Nephron progenitor cell (in vitro differentiated cells): ENCODE measurements at regions not wholly inside any gene's neighbourhood (a gene's known extent, or its start where the extent isn't known, plus 50 kb on each side); places are given as distances from the start of the nearest gene placed in this dataset.
A peak's percentile ranks its signal among the peaks of the same experiment; 100 is the strongest.
"Not testable (repeated sequence)": the region's sequence is repeated elsewhere in the genome, so short reads cannot be mapped to it uniquely, and the experiment has no call there.

Source experiments
- DNase-seq: peaks from one replicate; pipeline ENCODE4 v3.0.0; 2021
- H3K27ac Mint-ChIP-seq: 2 replicates; pipeline ENCODE4 v1.8.0; 2021; ENCODE audit warnings: mild to moderate bottlenecking, moderate library complexity, mixed read lengths
- H3K27me3 Mint-ChIP-seq: 2 replicates; pipeline ENCODE4 v1.8.0; 2021; ENCODE audit warnings: mild to moderate bottlenecking, low read depth, mixed read lengths; ENCODE audit not compliant: poor library complexity
- H3K36me3 Mint-ChIP-seq: 2 replicates; pipeline ENCODE4 v1.8.0; 2021; ENCODE audit warnings: low read depth, mixed read lengths
- H3K4me1 Mint-ChIP-seq: 2 replicates; pipeline ENCODE4 v1.8.0; 2021; ENCODE audit warnings: mixed read lengths
- H3K4me3 Mint-ChIP-seq: 2 replicates; pipeline ENCODE4 v1.8.0; 2021; ENCODE audit warnings: mild to moderate bottlenecking, moderate library complexity, mixed read lengths
- H3K9me3 Mint-ChIP-seq: 2 replicates; pipeline ENCODE4 v1.8.0; 2021; ENCODE audit warnings: mild to moderate bottlenecking, moderate library complexity, mixed read lengths
- CTCF ChIP-seq: fragments of 200-600 bp; sonication (generic); IDR thresholded peaks from 2 replicates; pipeline ENCODE4 v1.5.0; 2021; ENCODE audit warnings: antibody characterized with exemption

- Mint-ChIP-seq H3K36me3 (no peaks in the 10 kb centered on the region), H3K4me1 (no peaks in the 10 kb centered on the region), H3K9me3 (peaks cover 7% of the 10 kb centered on the region), H3K4me3 (no peak overlapping the region), H3K27me3 (no peaks in the 10 kb centered on the region), H3K27ac (no peak overlapping the region)
- no peak for TF ChIP-seq CTCF
- no peak for DNase-seq
Observed at GRCh38 chr4:23423540-23423939, 466.3 kb downstream of the PPARGC1A start.

GRCh38 chr4:23422878-23423277 is 467.0 kb downstream of the PPARGC1A start:
- Mint-ChIP-seq H3K27ac (no peak overlapping the region), H3K4me3 (no peak overlapping the region), H3K27me3 (no peaks in the 10 kb centered on the region), H3K36me3 (no peaks in the 10 kb centered on the region), H3K9me3 (peaks cover 7% of the 10 kb centered on the region), H3K4me1 (no peaks in the 10 kb centered on the region)
- DNase-seq: no peak
- no peak for TF ChIP-seq CTCF

- TF ChIP-seq CTCF: no peak
- Mint-ChIP-seq H3K9me3 (no peaks in the 10 kb centered on the region), H3K27ac (peak overlapping the region; percentile 40), H3K4me1 (no peaks in the 10 kb centered on the region), H3K27me3 (no peaks in the 10 kb centered on the region), H3K36me3 (no peaks in the 10 kb centered on the region), H3K4me3 (no peak overlapping the region)
- no peak for DNase-seq
Observed at GRCh38 chr4:23413631-23414030, 476.2 kb downstream of the PPARGC1A start.

- Mint-ChIP-seq H3K4me1 (no peaks in the 10 kb centered on the region), H3K27ac (no peak overlapping the region), H3K9me3 (no peaks in the 10 kb centered on the region), H3K27me3 (no peaks in the 10 kb centered on the region), H3K36me3 (no peaks in the 10 kb centered on the region), H3K4me3 (no peak overlapping the region)
- no peak for TF ChIP-seq CTCF
- DNase-seq: no peak
Observed at GRCh38 chr4:23412701-23413100, 477.1 kb downstream of the PPARGC1A start.

GRCh38 chr4:23408913-23409312 is 480.9 kb downstream of the PPARGC1A start:
- peaks cover 15% of the 10 kb centered on the region for H3K9me3 Mint-ChIP-seq
- H3K27me3 Mint-ChIP-seq, H3K36me3 Mint-ChIP-seq, H3K4me1 Mint-ChIP-seq, DNase-seq, H3K4me3 Mint-ChIP-seq, H3K27ac Mint-ChIP-seq: not testable (repeated sequence)

GRCh38 chr4:23401572-23401971 is 488.3 kb downstream of the PPARGC1A start:
- Mint-ChIP-seq H3K4me1 (no peaks in the 10 kb centered on the region), H3K36me3 (no peaks in the 10 kb centered on the region), H3K27me3 (no peaks in the 10 kb centered on the region), H3K4me3 (no peak overlapping the region), H3K27ac (no peak overlapping the region), H3K9me3 (peaks cover 19% of the 10 kb centered on the region)
- no peak for DNase-seq
- no peak for TF ChIP-seq CTCF
